ENCODE measurements at regions not wholly inside any gene's neighbourhood (a gene's known extent, or its start where the extent isn't known, plus 50 kb on each side); places are given as distances from the start of the nearest gene placed in this dataset.

GRCh38 chr18:78722929-78723710 is 256.5 kb upstream of the SALL3 start:
- no peak for DNase-seq

- no peak for DNase-seq
Observed at GRCh38 chr18:78724214-78724914, 255.3 kb upstream of the SALL3 start.

GRCh38 chr18:78725426-78725825 is 254.2 kb upstream of the SALL3 start:
- no peak for DNase-seq

- DNase-seq = no peak
Observed at GRCh38 chr18:78726326-78727056, 253.1 kb upstream of the SALL3 start.

DNA sequence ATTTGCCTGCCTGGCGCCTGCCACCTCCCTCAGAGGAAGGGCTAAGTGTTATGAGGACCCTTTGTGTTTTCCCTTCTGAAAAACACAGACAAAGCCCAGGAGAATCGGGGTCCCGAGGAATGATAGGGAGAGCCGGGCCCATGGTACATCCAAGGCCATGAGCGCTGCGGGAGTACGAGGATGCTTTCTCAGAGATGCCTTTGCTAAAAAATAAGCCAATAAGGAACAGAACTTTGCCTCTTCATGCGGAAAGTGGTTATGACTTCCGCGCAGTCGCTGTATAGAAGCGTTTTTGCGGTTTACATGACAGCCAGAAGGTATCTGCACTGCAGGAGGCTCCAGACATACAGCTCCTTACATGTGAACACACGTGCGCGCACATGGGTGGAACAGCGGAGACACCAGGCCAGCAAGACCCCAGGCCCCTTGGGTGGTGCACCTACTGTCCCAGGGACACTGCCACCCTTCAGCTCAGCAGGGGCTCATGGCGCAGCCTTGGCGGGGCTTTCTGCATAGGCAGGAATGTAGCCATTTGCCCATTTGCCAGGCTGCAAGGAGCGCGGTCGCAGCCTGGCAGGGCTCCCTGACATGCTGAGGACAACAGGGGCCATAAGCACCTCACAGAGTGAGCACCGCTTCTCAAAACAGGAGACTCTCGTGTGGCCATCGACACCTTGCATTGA is 252.4 kb upstream of the SALL3 start:
- no peak for DNase-seq

DNA sequence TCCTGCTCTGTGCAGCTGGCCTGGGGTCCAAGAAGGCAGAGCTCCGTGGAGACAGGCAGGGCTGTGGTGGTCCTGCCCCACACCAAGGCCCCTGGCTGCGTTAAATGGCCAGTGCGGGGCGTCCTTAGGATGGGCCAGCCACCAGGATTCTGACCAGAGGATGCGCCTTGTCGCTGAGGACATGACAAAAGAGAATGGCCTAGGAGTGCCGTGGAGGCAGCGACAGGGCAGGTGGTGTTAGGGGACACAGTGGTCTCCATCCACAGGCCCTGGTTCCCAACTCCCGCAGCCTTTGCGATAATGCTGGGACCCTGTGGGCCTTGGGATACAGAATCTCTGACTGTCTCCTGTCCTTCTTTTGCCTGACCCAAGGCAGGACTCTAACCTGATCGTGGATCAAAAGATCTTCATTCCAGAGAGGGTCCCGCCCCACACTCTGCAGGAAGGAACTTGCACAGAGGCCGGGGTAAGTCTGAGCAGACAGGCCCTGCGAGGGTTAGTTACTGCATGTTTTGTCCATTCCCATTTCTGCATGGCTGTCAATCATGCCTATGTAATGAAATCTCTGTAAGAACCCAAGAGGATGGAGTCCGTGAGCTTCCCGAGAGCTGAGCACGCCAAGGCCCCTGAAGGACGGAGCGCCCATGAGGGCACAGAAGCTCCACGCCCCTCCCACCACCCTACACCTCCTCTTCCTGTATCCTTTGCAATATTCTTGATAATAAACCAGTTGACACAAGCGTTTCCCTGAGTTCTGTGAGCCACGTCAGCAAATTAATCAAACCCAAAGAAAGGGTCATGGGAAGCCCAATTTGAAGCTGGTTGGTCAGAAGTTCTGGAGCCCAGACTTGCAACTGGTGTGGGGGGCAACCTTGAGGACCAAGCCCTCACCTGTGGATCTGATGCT is 251.5 kb upstream of the SALL3 start:
- no peak for DNase-seq

- DNase-seq = no peak
Observed at GRCh38 chr18:78728784-78729467, 250.7 kb upstream of the SALL3 start.

GRCh38 chr18:78730546-78730945 is 249.1 kb upstream of the SALL3 start:
- no peak for DNase-seq

DNA sequence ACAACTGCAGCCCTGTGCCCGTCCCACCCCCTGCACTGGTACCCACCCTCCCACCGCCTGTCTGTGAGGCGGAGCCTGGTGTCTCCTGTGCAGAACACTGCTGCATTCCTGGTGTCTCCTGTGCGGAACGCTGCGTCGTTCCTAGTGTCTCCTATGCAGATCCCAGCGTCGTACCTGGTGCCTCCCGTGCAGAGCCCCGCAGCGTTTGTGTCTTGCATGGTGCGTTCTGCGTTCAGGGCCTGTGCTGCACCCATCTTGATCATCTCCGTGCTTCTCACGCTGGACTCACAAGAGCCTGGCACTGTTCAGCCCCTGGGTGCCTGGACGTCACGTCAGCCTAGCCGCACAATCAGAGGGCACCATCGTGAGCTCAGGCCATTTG is 248.6 kb upstream of the SALL3 start:
- no peak for DNase-seq

DNA sequence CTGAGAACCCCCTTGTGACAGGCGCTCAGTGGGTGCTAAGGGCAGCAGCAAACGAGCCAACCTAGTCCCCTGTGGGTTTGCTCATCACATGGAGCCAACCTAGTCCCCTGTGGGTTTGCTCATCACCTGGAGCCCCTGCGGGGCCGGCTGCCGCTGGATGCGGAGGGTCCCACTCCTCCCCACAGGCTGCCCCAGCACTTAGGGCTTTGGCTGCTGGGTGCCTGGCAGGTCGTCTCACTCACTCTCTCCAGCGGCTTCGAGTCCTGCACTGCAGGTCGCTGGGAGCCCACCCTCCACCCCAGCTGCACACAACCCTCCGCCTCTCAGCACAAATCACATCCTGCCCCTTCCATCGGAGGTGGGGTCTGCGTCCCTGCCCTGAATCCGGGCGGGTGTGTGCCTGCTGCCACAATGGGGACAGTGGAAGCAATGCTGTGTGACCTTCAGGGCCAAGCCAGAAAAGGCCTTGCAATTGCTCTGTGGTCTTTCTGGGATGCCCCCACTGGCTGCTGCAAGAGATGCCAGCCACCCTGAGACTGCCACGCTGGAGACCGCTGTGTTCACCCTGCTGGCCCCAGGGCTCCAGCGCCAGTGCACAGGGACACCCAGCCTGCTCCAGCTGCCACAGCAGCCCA is 248.1 kb upstream of the SALL3 start:
- no peak for DNase-seq

DNA sequence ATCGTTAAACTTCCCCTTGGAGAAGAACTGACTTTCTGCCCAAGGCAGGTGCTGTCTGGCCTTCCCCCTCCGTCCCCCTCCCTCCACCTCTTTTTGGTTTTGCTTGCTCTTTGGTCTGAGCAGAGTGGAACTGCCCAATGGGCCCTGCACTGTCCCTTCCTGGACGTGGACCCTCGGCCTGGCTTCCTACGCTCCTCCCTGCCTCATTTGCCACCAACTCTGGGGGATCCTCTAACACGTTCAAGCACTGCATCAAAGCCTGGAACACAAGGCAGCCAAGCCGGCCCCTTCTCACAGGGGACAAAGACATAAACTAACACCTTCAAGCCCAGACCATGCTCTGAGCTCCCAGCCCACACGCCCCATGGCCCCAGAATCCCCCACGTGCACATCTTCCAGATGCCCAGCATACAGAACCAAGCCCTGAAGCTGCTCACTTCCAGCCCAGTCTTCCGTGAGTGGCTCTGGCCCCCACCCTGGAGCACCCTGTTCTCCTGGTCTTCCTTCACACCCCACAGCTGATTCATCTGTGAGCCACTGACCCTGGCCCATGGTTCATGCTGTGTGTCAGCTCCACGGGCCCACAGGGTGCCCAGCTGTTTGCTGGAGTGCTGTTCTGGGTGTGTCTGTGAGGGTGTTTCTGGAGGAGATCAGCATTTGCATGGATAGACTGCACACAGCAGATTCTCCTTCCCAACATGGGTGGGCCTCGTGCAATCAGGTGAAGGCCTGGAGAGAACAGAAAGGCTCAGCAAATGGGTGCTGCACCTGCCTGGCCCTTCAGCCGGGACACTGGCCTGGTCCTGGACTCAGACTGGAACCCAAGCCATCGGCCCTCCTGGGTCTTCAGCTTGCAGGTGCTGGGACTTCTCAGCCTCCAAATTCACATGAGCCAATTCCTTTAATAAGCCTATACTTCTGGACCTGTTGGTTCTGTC is 247.1 kb upstream of the SALL3 start:
- no peak for DNase-seq

DNA sequence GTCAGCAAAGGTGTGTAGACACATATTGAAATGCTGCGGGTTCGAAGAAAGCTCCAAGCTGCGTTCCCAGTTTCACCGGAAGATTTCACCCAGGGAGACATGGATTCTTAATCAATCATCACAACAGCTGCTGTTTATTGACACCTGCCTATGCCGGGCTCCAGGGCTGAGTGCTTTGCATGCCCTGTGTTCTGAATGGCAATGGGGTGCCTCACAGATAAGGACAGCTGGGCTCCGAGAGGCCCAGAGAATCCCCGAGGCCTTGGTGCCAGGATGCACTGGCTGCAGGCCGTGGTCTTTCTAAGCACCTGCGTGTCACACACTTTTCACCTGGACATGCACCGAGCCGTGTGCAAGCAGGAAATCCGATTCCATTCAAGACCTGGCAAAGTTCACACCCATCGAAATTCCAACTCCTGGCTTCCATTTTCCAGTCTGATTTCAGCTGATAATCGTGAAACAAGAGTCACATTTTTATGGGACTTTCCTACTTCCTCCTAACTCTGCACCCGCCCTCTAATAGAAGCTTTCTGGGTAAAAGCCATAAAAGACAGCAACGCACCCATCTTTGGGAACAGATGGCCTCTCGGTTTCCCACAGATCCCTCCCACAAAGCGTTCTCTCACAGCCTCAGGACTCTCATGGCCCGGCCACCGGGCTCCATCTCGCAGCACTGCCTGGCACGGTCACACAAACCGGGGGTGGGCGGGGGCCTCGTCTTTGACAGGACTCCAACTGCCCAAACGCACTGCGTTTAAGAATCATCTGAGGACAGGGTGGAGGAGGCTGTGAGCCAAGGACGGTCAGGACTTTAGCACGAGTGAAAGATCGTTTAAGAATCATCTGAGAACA is 245.6 kb upstream of the SALL3 start:
- DNase-seq = no peak

- no peak for DNase-seq
Observed at GRCh38 chr18:78734614-78734945, 245.0 kb upstream of the SALL3 start.

GRCh38 chr18:78735131-78736014 is 244.2 kb upstream of the SALL3 start:
- DNase-seq = no peak

- no peak for DNase-seq
Observed at GRCh38 chr18:78736015-78736690, 243.5 kb upstream of the SALL3 start.

GRCh38 chr18:78737006-78737915 is 242.4 kb upstream of the SALL3 start:
- DNase-seq = no peak

Measured in NCI-H510A (cell line).